K562 (cell line): ENCODE measurements at regions not wholly inside any gene's neighbourhood (a gene's known extent, or its start where the extent isn't known, plus 50 kb on each side); places are given as distances from the start of the nearest gene placed in this dataset.

Experiments
- ATAC-seq: fragments of 200-7000 bp; cut with Tn5 transposase; 3 replicates; pipeline ENCODE4 v1.9.1; 2020; ENCODE audit warnings: moderate library complexity
- BruUV-seq: library from RNA; stranded (reverse); fragments of 400-500 nt; replicated peaks from 2 replicates; lab custom pipeline; 2021; lab: Mats Ljungman, UMichigan
- CTCF ChIA-PET: fragments of 300-600 bp; formaldehyde crosslinking; extraction: SDS; loops from one replicate; lab custom pipeline; 2021; ENCODE audit warnings: low intra/inter-chr PET ratio; lab: Yijun Ruan, JAX
- POLR2A ChIA-PET: fragments of 300-600, 350-650 bp; sonication (Branson Sonifier 250); formaldehyde crosslinking; extraction: SDS; loops from one replicate; lab custom pipeline; 2021; ENCODE audit warnings: antibody characterized with exemption, inconsistent platforms; lab: Yijun Ruan, JAX
- DNase-seq, 4 experiments: peaks; one replicate each; pipeline versions ENCODE4 v3.0.0 to v3.0.0-alpha.2; 2011 to 2018; ENCODE audit warnings: low spot score in 3 of 4, mixed read lengths in 3 of 4; ENCODE audit errors: extremely low read depth in 1 of 4
- FAIRE-seq: peaks from 2 replicates; lab custom pipeline; 2011; peaks lifted over from hg19 to GRCh38; lab: Jason Lieb, UNC
- H2AFZ ChIP-seq: 2 replicates; pipeline ENCODE4 v1.6.0; 2011; ENCODE audit warnings: low read depth, low read length, control low read depth, inconsistent platforms
- H3K27ac ChIP-seq: fragments of 200-600 bp; 3 replicates; pipeline ENCODE4 v1.8.0; 2011; ENCODE audit warnings: low read depth, mild to moderate bottlenecking, control low read depth, inconsistent platforms, low read length, moderate library complexity, mixed read lengths; ENCODE audit errors: extremely low read depth
- H3K27me3 ChIP-seq, 2 experiments: fragments of 300-600 bp in 1 of 2; 2 replicates in 1 of 2; 3 replicates in 1 of 2; pipeline versions ENCODE4 v1.6.0 to v1.8.0; 2011; ENCODE audit warnings: inconsistent platforms in 2 of 2, low read length in 2 of 2, mild to moderate bottlenecking in 1 of 2, mixed read lengths in 1 of 2, moderate library complexity in 1 of 2; ENCODE audit not compliant: control insufficient read depth in 2 of 2, insufficient read depth in 2 of 2
- H3K36me3 ChIP-seq: fragments of 300-600 bp; 3 replicates; pipeline ENCODE4 v1.8.0; 2011; ENCODE audit warnings: mild to moderate bottlenecking, low read length, inconsistent platforms; ENCODE audit not compliant: control insufficient read depth, insufficient read depth
- H3K4me1 ChIP-seq, 2 experiments: fragments of 200-600 bp in 1 of 2; replicated peaks in 1 of 2; 2 replicates in 1 of 2; 3 replicates in 1 of 2; pipeline versions ENCODE4 v1.5.1 to v1.8.0; 2011; ENCODE audit warnings: inconsistent platforms in 2 of 2, low read length in 2 of 2, mild to moderate bottlenecking in 1 of 2, mixed read lengths in 1 of 2, moderate library complexity in 1 of 2; ENCODE audit not compliant: control insufficient read depth in 2 of 2, insufficient read depth in 2 of 2
- H3K4me2 ChIP-seq: 2 replicates; pipeline ENCODE4 v1.6.1; 2011; ENCODE audit warnings: low read length, control low read depth, inconsistent platforms, mixed read lengths; ENCODE audit not compliant: insufficient read depth
- H3K4me3 ChIP-seq: fragments of 200-600 bp; sonication (generic), shearing (Covaris generic); 2 replicates; pipeline ENCODE4 v1.5.1; 2016; ENCODE audit warnings: control low read depth, inconsistent platforms
- H3K79me2 ChIP-seq: fragments of 200-600 bp; 3 replicates; pipeline ENCODE4 v1.8.0; 2011; ENCODE audit warnings: low read length, inconsistent platforms; ENCODE audit not compliant: control insufficient read depth, insufficient read depth
- H3K9ac ChIP-seq, 2 experiments: 2 replicates each; pipeline versions ENCODE4 v1.6.0 to v1.6.1; 2011; ENCODE audit warnings: low read depth in 2 of 2, low read length in 2 of 2, control low read depth in 1 of 2, inconsistent platforms in 1 of 2, mild to moderate bottlenecking in 1 of 2, mixed read lengths in 1 of 2; ENCODE audit not compliant: insufficient read depth in 1 of 2
- H3K9me1 ChIP-seq: one replicate; pipeline ENCODE4 v1.6.0; 2011; ENCODE audit warnings: inconsistent platforms, mild to moderate bottlenecking, low read length, moderate library complexity; ENCODE audit not compliant: control insufficient read depth, insufficient read depth
- H3K9me3 ChIP-seq: replicated peaks from 2 replicates; pipeline ENCODE4 v1.5.1; 2011; ENCODE audit warnings: low read depth, low read length, inconsistent platforms; ENCODE audit not compliant: control insufficient read depth, insufficient read depth
- H4K20me1 ChIP-seq: replicated peaks from 2 replicates; pipeline ENCODE4 v1.6.1; 2011; ENCODE audit warnings: low read length, inconsistent platforms, mixed read lengths; ENCODE audit not compliant: control insufficient read depth, insufficient read depth
- DACH1 ChIP-seq: fragments of 450-650 bp; IDR thresholded peaks from 2 replicates; pipeline ENCODE4 v1.6.1; 2018; ENCODE audit not compliant: partially characterized antibody
- GABPA ChIP-seq: fragments of 200-800 bp; sonication (Bioruptor generic); conservative IDR thresholded peaks from 2 replicates; pipeline ENCODE4 v1.6.1; 2016; ENCODE audit warnings: low read depth, missing genetic modification characterization, missing compliant biosample characterization
- GTF2A2 ChIP-seq: IDR thresholded peaks from 2 replicates; pipeline ENCODE4 v1.6.1; 2016; ENCODE audit warnings: mild to moderate bottlenecking, missing genetic modification characterization, missing compliant biosample characterization
- HDGF ChIP-seq: fragments of 450-650 bp; IDR thresholded peaks from 2 replicates; pipeline ENCODE4 v1.6.1; 2016
- KHSRP ChIP-seq: fragments of 450-650 bp; IDR thresholded peaks from 2 replicates; pipeline ENCODE4 v1.6.1; 2017
- PTBP1 ChIP-seq: fragments of 200-400 bp; formaldehyde crosslinking; IDR thresholded peaks from 2 replicates; pipeline ENCODE4 v1.6.1; 2017; ENCODE audit warnings: low read depth, low read length
- RBM25 ChIP-seq: fragments of 200-400 bp; formaldehyde crosslinking; IDR thresholded peaks from 2 replicates; pipeline ENCODE4 v1.6.1; 2018; ENCODE audit warnings: low read length, low read depth, moderate library complexity; ENCODE audit not compliant: severe bottlenecking
- STAG1 ChIP-seq: sonication (generic); formaldehyde crosslinking; IDR thresholded peaks from 2 replicates; pipeline ENCODE4 v1.5.0; 2020; ENCODE audit warnings: missing genetic modification reagents, borderline replicate concordance
- TCFL5 ChIP-seq: fragments of 250-450 bp; sonication (Bioruptor Pico); conservative IDR thresholded peaks from 2 replicates; pipeline ENCODE4 v1.6.1; 2021; ENCODE audit warnings: mild to moderate bottlenecking, moderate library complexity, matching md5 sums
- ZNF436 ChIP-seq: fragments of 250-450, 450-650 bp; sonication (Bioruptor Pico); formaldehyde crosslinking; IDR thresholded peaks from 2 replicates; pipeline ENCODE4 v1.7.0; 2020; ENCODE audit warnings: mild to moderate bottlenecking
- ZNF589 ChIP-seq: fragments of 200-800 bp; sonication (Bioruptor generic); IDR thresholded peaks from 2 replicates; pipeline ENCODE4 v1.6.1; 2016; ENCODE audit warnings: low read depth, missing genetic modification characterization, missing compliant biosample characterization
- ZNF717 ChIP-seq: fragments of 250-450 bp; sonication (Bioruptor Pico); IDR thresholded peaks from 2 replicates; pipeline ENCODE4 v1.5.0; 2021
- ZNF76 ChIP-seq: fragments of 250-450 bp; sonication (Bioruptor Pico); IDR thresholded peaks from 2 replicates; pipeline ENCODE4 v1.4.0; 2020; ENCODE audit warnings: mild to moderate bottlenecking, moderate library complexity, borderline replicate concordance
- ZSCAN29 ChIP-seq: fragments of 450-650 bp; IDR thresholded peaks from 2 replicates; pipeline ENCODE4 v1.6.1; 2017
- WGBS: fragments of 100-300 bp; shearing (Covaris generic); methylation state at CpG from one replicate; pipeline ENCODE4 v1.1.6; 2016; ENCODE audit warnings: low coverage, mixed read lengths; ENCODE audit not compliant: insufficient coverage; ENCODE audit errors: missing lambda C conversion rate; 5-methylcytosine and 5-hydroxymethylcytosine counted together
- in situ Hi-C: fragments of 300-500 bp; cut with MboI; formaldehyde crosslinking; loops from 4 replicates; pipeline ENCODE4 v1.15.0; 2018; ENCODE audit warnings: inconsistent platforms, mixed read lengths
- intact Hi-C: fragments of 100-400 bp; cut with micrococcal nuclease; formaldehyde crosslinking; loops from 2 replicates; pipeline ENCODE4 v1.14.2; 2022
- TF ChIP-seq, protein P1 (sequence below): sonication (generic); formaldehyde crosslinking; IDR thresholded peaks from 2 replicates; pipeline ENCODE4 v1.8.0; 2023; ENCODE audit warnings: mild to moderate bottlenecking, missing genetic modification reagents
- TF ChIP-seq, protein P2 (sequence below): IDR thresholded peaks from 2 replicates; pipeline ENCODE4 v1.6.1; 2016; ENCODE audit warnings: missing genetic modification characterization, missing compliant biosample characterization
- TF ChIP-seq, protein P3 (sequence below), 2 experiments: fragments of 150-350 bp in 1 of 2; IDR thresholded peaks; 2 replicates each; pipeline ENCODE4 v1.6.1; 2012 to 2016; ENCODE audit warnings: low read depth in 2 of 2, low read length in 2 of 2, mild to moderate bottlenecking in 1 of 2, moderate library complexity in 1 of 2

DNA sequence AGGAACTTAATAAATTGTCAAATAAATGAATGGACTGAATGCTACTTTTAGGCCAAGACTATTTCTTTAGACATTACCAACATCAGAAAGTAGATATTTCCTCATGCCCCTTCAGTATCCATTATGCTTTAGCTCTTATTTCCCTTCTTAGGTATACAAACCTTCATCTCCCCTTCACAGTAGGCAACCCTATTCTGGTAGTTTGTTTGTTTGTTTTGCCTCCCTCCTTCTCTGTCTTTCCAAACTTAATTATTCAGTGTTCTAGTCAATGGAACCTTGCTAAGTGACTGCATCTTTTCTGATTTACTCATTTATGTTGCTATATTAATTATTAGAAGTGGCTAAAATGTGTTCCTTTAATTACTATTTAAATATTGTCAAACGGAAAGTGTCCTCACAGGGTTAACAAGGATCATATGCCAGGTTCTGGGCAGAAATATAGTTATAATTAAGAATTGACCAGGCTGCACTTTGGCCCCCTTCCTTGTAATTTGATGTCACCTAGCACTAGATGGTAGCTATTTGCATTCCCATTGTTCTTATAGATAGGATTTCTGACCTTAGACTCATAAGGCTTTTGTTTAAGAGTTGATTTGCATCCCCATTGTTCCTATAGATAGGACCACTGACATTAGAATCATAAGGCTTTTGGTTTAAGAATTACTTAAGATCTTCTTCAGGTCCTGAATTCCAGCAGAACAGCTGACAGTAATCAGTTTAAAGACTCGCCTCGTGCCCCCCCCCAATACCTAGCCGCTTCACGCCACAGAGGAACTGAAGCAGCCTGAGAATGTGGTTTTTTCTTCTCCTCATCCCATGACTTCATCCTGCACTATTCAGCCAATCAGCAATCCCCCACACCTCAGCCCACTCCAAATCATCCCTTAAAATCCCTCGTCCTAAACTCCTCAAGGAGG lies 84.4 kb upstream of the NUDT12 start:
- DNase-seq (no peak), ATAC-seq (no peak), FAIRE-seq (no peak)
- ChIA-PET POLR2A (no interaction called here), CTCF (no interaction called here)
- Histone ChIP-seq H3K9ac (no peak overlapping the region), H3K9me1 (no peaks in the 10 kb centered on the region), H3K9me3 (no peaks in the 10 kb centered on the region), H2AFZ (no peak overlapping the region), H3K79me2 (no peaks in the 10 kb centered on the region), H3K4me2 (no peak overlapping the region), H3K27ac (no peak overlapping the region), H4K20me1 (no peaks in the 10 kb centered on the region), H3K27me3 (no peaks in the 10 kb centered on the region), H3K4me3 (no peak overlapping the region), H3K36me3 (no peaks in the 10 kb centered on the region), H3K4me1 (no peaks in the 10 kb centered on the region)
- 1% methylated on average over 6 of the region's 6 CpGs for WGBS
- intact Hi-C loops (no loop called here), in situ Hi-C loops (no loop called here)
- BruUV-seq, result no TSS peak
- TF ChIP-seq ZNF589 (CRISPR knock-in tag) (no peak), ZSCAN29 (no peak), TCFL5 (CRISPR knock-in tag) (no peak), GTF2A2 (tag) (no peak), KHSRP (no peak), ZNF717 (no peak), STAG1 (CRISPR knock-in tag) (no peak), PTBP1 (no peak), ZNF436 (CRISPR knock-in tag) (no peak), HDGF (no peak), DACH1 (no peak), GABPA (tag) (no peak), RBM25 (no peak), ZNF76 (CRISPR knock-in tag) (no peak)
- TF ChIP-seq, protein P1, sequence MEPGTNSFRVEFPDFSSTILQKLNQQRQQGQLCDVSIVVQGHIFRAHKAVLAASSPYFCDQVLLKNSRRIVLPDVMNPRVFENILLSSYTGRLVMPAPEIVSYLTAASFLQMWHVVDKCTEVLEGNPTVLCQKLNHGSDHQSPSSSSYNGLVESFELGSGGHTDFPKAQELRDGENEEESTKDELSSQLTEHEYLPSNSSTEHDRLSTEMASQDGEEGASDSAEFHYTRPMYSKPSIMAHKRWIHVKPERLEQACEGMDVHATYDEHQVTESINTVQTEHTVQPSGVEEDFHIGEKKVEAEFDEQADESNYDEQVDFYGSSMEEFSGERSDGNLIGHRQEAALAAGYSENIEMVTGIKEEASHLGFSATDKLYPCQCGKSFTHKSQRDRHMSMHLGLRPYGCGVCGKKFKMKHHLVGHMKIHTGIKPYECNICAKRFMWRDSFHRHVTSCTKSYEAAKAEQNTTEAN (CRISPR knock-in tag), result no peak
- TF ChIP-seq, protein P2, sequence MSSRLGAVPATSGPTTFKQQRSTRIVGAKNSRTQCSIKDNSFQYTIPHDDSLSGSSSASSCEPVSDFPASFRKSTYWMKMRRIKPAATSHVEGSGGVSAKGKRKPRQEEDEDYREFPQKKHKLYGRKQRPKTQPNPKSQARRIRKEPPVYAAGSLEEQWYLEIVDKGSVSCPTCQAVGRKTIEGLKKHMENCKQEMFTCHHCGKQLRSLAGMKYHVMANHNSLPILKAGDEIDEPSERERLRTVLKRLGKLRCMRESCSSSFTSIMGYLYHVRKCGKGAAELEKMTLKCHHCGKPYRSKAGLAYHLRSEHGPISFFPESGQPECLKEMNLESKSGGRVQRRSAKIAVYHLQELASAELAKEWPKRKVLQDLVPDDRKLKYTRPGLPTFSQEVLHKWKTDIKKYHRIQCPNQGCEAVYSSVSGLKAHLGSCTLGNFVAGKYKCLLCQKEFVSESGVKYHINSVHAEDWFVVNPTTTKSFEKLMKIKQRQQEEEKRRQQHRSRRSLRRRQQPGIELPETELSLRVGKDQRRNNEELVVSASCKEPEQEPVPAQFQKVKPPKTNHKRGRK, result no peak
- TF ChIP-seq, protein P3, sequence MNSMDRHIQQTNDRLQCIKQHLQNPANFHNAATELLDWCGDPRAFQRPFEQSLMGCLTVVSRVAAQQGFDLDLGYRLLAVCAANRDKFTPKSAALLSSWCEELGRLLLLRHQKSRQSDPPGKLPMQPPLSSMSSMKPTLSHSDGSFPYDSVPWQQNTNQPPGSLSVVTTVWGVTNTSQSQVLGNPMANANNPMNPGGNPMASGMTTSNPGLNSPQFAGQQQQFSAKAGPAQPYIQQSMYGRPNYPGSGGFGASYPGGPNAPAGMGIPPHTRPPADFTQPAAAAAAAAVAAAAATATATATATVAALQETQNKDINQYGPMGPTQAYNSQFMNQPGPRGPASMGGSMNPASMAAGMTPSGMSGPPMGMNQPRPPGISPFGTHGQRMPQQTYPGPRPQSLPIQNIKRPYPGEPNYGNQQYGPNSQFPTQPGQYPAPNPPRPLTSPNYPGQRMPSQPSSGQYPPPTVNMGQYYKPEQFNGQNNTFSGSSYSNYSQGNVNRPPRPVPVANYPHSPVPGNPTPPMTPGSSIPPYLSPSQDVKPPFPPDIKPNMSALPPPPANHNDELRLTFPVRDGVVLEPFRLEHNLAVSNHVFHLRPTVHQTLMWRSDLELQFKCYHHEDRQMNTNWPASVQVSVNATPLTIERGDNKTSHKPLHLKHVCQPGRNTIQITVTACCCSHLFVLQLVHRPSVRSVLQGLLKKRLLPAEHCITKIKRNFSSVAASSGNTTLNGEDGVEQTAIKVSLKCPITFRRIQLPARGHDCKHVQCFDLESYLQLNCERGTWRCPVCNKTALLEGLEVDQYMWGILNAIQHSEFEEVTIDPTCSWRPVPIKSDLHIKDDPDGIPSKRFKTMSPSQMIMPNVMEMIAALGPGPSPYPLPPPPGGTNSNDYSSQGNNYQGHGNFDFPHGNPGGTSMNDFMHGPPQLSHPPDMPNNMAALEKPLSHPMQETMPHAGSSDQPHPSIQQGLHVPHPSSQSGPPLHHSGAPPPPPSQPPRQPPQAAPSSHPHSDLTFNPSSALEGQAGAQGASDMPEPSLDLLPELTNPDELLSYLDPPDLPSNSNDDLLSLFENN (IDR thresholded peaks at IDR 0.05; ENCODE audit: low read depth in 2 of 2, low read length in 2 of 2), result no peak
